WTC11 (cell line): ENCODE measurements at regions not wholly inside any gene's neighbourhood (a gene's known extent, or its start where the extent isn't known, plus 50 kb on each side); places are given as distances from the start of the nearest gene placed in this dataset.

ENCODE experiments used
- CTCF ChIP-seq: fragments of 200-600 bp; IDR thresholded peaks from 2 replicates; pipeline ENCODE4 v1.8.0; 2022; ENCODE audit warnings: antibody characterized with exemption
- ETV6 ChIP-seq: sonication (generic); formaldehyde crosslinking; IDR thresholded peaks from 2 replicates; pipeline ENCODE4 v1.8.1; 2022; ENCODE audit warnings: mild to moderate bottlenecking, missing genetic modification reagents
- FOXK1 ChIP-seq: sonication (generic); formaldehyde crosslinking; IDR thresholded peaks from 2 replicates; pipeline ENCODE4 v1.8.0; 2022; ENCODE audit warnings: mild to moderate bottlenecking, moderate library complexity, missing genetic modification reagents
- FOXP1 ChIP-seq: sonication (generic); formaldehyde crosslinking; IDR thresholded peaks from 2 replicates; pipeline ENCODE4 v1.8.0; 2022; ENCODE audit warnings: missing genetic modification reagents, mild to moderate bottlenecking, moderate library complexity, borderline replicate concordance
- NFYB ChIP-seq: sonication (generic); formaldehyde crosslinking; conservative IDR thresholded peaks from 2 replicates; pipeline ENCODE4 v1.8.0; 2022; ENCODE audit warnings: low read depth, missing genetic modification reagents
- NR3C1 ChIP-seq: sonication (generic); formaldehyde crosslinking; conservative IDR thresholded peaks from 2 replicates; pipeline ENCODE4 v1.8.1; 2023; ENCODE audit warnings: low read depth, mild to moderate bottlenecking, missing genetic modification reagents
- SOX15 ChIP-seq: fragments of 250-450 bp; sonication (Bioruptor Pico); IDR thresholded peaks from 2 replicates; pipeline ENCODE4 v1.9.0; 2021; ENCODE audit warnings: mild to moderate bottlenecking
- TEAD1 ChIP-seq: sonication (generic); formaldehyde crosslinking; IDR thresholded peaks from 2 replicates; pipeline ENCODE4 v1.8.0; 2022; ENCODE audit warnings: mild to moderate bottlenecking, missing genetic modification reagents
- TP53 ChIP-seq: sonication (generic); formaldehyde crosslinking; IDR thresholded peaks from 2 replicates; pipeline ENCODE4 v1.8.1; 2023; ENCODE audit warnings: mild to moderate bottlenecking, missing genetic modification reagents
- ZBTB43 ChIP-seq: sonication (generic); formaldehyde crosslinking; IDR thresholded peaks from 2 replicates; pipeline ENCODE4 v1.8.1; 2023; ENCODE audit warnings: mild to moderate bottlenecking, missing genetic modification reagents
- ZNF396 ChIP-seq: fragments of 250-450 bp; sonication (Bioruptor Pico); IDR thresholded peaks from 2 replicates; pipeline ENCODE4 v1.8.0; 2021; ENCODE audit warnings: mild to moderate bottlenecking, moderate library complexity, borderline replicate concordance
- ZNF512 ChIP-seq: sonication (generic); formaldehyde crosslinking; IDR thresholded peaks from 2 replicates; pipeline ENCODE4 v1.8.1; 2022; ENCODE audit warnings: missing genetic modification reagents, borderline replicate concordance
- TF ChIP-seq, protein P1 (sequence below): sonication (generic); formaldehyde crosslinking; IDR thresholded peaks from 2 replicates; pipeline ENCODE4 v1.8.1; 2022; ENCODE audit warnings: low read depth, mild to moderate bottlenecking, moderate library complexity, missing genetic modification reagents, borderline replicate concordance

- TF ChIP-seq, protein P1, sequence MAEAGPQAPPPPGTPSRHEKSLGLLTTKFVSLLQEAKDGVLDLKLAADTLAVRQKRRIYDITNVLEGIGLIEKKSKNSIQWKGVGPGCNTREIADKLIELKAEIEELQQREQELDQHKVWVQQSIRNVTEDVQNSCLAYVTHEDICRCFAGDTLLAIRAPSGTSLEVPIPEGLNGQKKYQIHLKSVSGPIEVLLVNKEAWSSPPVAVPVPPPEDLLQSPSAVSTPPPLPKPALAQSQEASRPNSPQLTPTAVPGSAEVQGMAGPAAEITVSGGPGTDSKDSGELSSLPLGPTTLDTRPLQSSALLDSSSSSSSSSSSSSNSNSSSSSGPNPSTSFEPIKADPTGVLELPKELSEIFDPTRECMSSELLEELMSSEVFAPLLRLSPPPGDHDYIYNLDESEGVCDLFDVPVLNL: no peak
- no peak for TF ChIP-seq CTCF
- no peak for TF ChIP-seq SOX15 (CRISPR knock-in tag)
- TF ChIP-seq ETV6 (CRISPR knock-in tag): no peak
- no peak for TF ChIP-seq ZNF396 (CRISPR knock-in tag)
- no peak for TF ChIP-seq NR3C1
- TF ChIP-seq FOXK1 (CRISPR knock-in tag): no peak
- TF ChIP-seq ZNF512 (CRISPR knock-in tag): no peak
- TF ChIP-seq ZBTB43 (CRISPR knock-in tag): no peak
- TF ChIP-seq TP53 (CRISPR knock-in tag): no peak
- no peak for TF ChIP-seq FOXP1 (CRISPR knock-in tag)
- TF ChIP-seq TEAD1 (CRISPR knock-in tag): no peak
- no peak for TF ChIP-seq NFYB (CRISPR knock-in tag)
Measured at GRCh38 chr13:44806826-44807225, 182.4 kb downstream of the NUFIP1 start.
